ENCODE measurements at regions not wholly inside any gene's neighbourhood (a gene's known extent, or its start where the extent isn't known, plus 50 kb on each side); places are given as distances from the start of the nearest gene placed in this dataset.

GRCh38 chr13:76153239-76153638, 517.1 kb downstream of the LMO7 start:
- Mint-ChIP-seq H3K9me3 (no peaks in the 10 kb centered on the region), H3K4me3 (no peak overlapping the region), H3K27ac (no peak overlapping the region), H3K27me3 (ENCODE audit: low read depth) (no peaks in the 10 kb centered on the region), H3K36me3 (ENCODE audit: low read depth) (no peaks in the 10 kb centered on the region), H3K4me1 (peaks cover 7% of the 10 kb centered on the region)
- no peak for TF ChIP-seq CTCF (IDR thresholded peaks at IDR 0.05; ENCODE audit: unreplicated experiment in 3 of 3)

- Mint-ChIP-seq H3K27ac (no peak overlapping the region), H3K27me3 (ENCODE audit: low read depth) (no peaks in the 10 kb centered on the region), H3K4me1 (no peaks in the 10 kb centered on the region), H3K4me3 (no peak overlapping the region), H3K36me3 (ENCODE audit: low read depth) (no peaks in the 10 kb centered on the region), H3K9me3 (no peaks in the 10 kb centered on the region)
- TF ChIP-seq CTCF (IDR thresholded peaks at IDR 0.05; ENCODE audit: unreplicated experiment in 3 of 3), result no peak
Measured at GRCh38 chr13:76148926-76149325, 512.8 kb downstream of the LMO7 start.

- no peak overlapping the region for H3K4me3 Mint-ChIP-seq
Measured at GRCh38 chr13:76148374-76148773, 512.2 kb downstream of the LMO7 start.

GRCh38 chr13:76132532-76132931, 496.4 kb downstream of the LMO7 start:
- TF ChIP-seq CTCF (IDR thresholded peaks at IDR 0.05; ENCODE audit: unreplicated experiment in 3 of 3), result no peak
- peaks cover 12% of the 10 kb centered on the region for H3K4me1 Mint-ChIP-seq
- H3K27me3 Mint-ChIP-seq (ENCODE audit: low read depth), result no peaks in the 10 kb centered on the region
- no peak overlapping the region for H3K4me3 Mint-ChIP-seq
- H3K9me3 Mint-ChIP-seq, result peaks cover 2% of the 10 kb centered on the region
- no peaks in the 10 kb centered on the region for H3K36me3 Mint-ChIP-seq (ENCODE audit: low read depth)
- H3K27ac Mint-ChIP-seq, result no peak overlapping the region

More at GRCh38 chr13:76148374-76148773, 512.2 kb downstream of the LMO7 start:
- no peak for TF ChIP-seq CTCF (IDR thresholded peaks at IDR 0.05; ENCODE audit: unreplicated experiment in 3 of 3)
- no peaks in the 10 kb centered on the region for H3K36me3 Mint-ChIP-seq (ENCODE audit: low read depth)
- H3K4me1 Mint-ChIP-seq, result no peaks in the 10 kb centered on the region
- H3K27ac Mint-ChIP-seq, result no peak overlapping the region
- no peaks in the 10 kb centered on the region for H3K27me3 Mint-ChIP-seq (ENCODE audit: low read depth)
- no peaks in the 10 kb centered on the region for H3K9me3 Mint-ChIP-seq

GRCh38 chr13:76131551-76131950, 495.4 kb downstream of the LMO7 start:
- peaks cover 2% of the 10 kb centered on the region for H3K9me3 Mint-ChIP-seq
- H3K36me3 Mint-ChIP-seq (ENCODE audit: low read depth), result no peaks in the 10 kb centered on the region
- peak overlapping the region in 2 of 3 experiments; percentile 1 to 49 for H3K27ac Mint-ChIP-seq
- no peak overlapping the region for H3K4me3 Mint-ChIP-seq
- peaks cover 12% of the 10 kb centered on the region for H3K4me1 Mint-ChIP-seq
- TF ChIP-seq CTCF (IDR thresholded peaks at IDR 0.05; ENCODE audit: unreplicated experiment in 3 of 3), result no peak
- H3K27me3 Mint-ChIP-seq (ENCODE audit: low read depth), result no peaks in the 10 kb centered on the region

- H3K27me3 Mint-ChIP-seq (ENCODE audit: low read depth), result no peaks in the 10 kb centered on the region
- H3K36me3 Mint-ChIP-seq (ENCODE audit: low read depth), result no peaks in the 10 kb centered on the region
- H3K4me1 Mint-ChIP-seq, result peaks cover 12% of the 10 kb centered on the region
- no peak for TF ChIP-seq CTCF (IDR thresholded peaks at IDR 0.05; ENCODE audit: unreplicated experiment in 3 of 3)
- H3K9me3 Mint-ChIP-seq, result peaks cover 13% of the 10 kb centered on the region
- peak overlapping the region in 2 of 3 experiments; percentile 44 to 58 for H3K27ac Mint-ChIP-seq
- H3K4me3 Mint-ChIP-seq, result no peak overlapping the region
Measured at GRCh38 chr13:76129305-76130000, 493.3 kb downstream of the LMO7 start.
